MM.1S (cell line): ENCODE measurements at regions not wholly inside any gene's neighbourhood (a gene's known extent, or its start where the extent isn't known, plus 50 kb on each side); places are given as distances from the start of the nearest gene placed in this dataset.
"Not testable (repeated sequence)": the region's sequence is repeated elsewhere in the genome, so short reads cannot be mapped to it uniquely, and the experiment has no call there.

Source experiments
- DNase-seq: peaks from one replicate; pipeline ENCODE4 v3.0.0-alpha.2; 2015
- H2AFZ ChIP-seq: fragments of 300-600 bp; sonication (generic); 2 replicates; pipeline ENCODE4 v1.6.0; 2016; ENCODE audit warnings: antibody characterized with exemption, low read length
- H3F3A ChIP-seq: fragments of 300-600 bp; sonication (generic); 2 replicates; pipeline ENCODE4 v1.6.1; 2016; ENCODE audit warnings: mild to moderate bottlenecking, antibody characterized with exemption, low read length, moderate library complexity, mixed read lengths; ENCODE audit not compliant: insufficient read depth
- H3K27ac ChIP-seq: fragments of 300-600 bp; sonication (generic); 2 replicates; pipeline ENCODE4 v1.5.1; 2016; ENCODE audit warnings: mild to moderate bottlenecking, low read length
- H3K27me3 ChIP-seq: fragments of 300-600 bp; sonication (generic); replicated peaks from 2 replicates; pipeline ENCODE4 v1.6.0; 2016; ENCODE audit warnings: low read length; ENCODE audit not compliant: insufficient read depth
- H3K36me3 ChIP-seq: fragments of 300-600 bp; sonication (generic); replicated peaks from 2 replicates; pipeline ENCODE4 v1.6.1; 2016; ENCODE audit warnings: mild to moderate bottlenecking, low read length, mixed read lengths; ENCODE audit not compliant: insufficient read depth
- H3K4me1 ChIP-seq: fragments of 300-600 bp; sonication (generic); 2 replicates; pipeline ENCODE4 v1.6.1; 2016; ENCODE audit warnings: low read length, mixed read lengths
- H3K4me2 ChIP-seq: fragments of 300-600 bp; sonication (generic); 2 replicates; pipeline ENCODE4 v1.6.0; 2016; ENCODE audit warnings: low read depth, low read length
- H3K4me3 ChIP-seq: fragments of 300-600 bp; sonication (generic); 2 replicates; pipeline ENCODE4 v1.5.1; 2016; ENCODE audit warnings: low read length, mixed read lengths
- H3K79me2 ChIP-seq: fragments of 300-600 bp; sonication (generic); 2 replicates; pipeline ENCODE4 v1.6.1; 2016; ENCODE audit warnings: mixed run types, low read length, mixed read lengths
- H3K9ac ChIP-seq: fragments of 300-600 bp; sonication (generic); 2 replicates; pipeline ENCODE4 v1.6.1; 2016; ENCODE audit warnings: low read length, mixed read lengths
- H3K9me2 ChIP-seq: fragments of 300-600 bp; sonication (generic); replicated peaks from 2 replicates; pipeline ENCODE4 v1.6.1; 2016; ENCODE audit warnings: mild to moderate bottlenecking, low read length, mixed read lengths; ENCODE audit not compliant: insufficient read depth
- H3K9me3 ChIP-seq: fragments of 300-600 bp; sonication (generic); replicated peaks from 2 replicates; pipeline ENCODE4 v1.6.1; 2016; ENCODE audit warnings: mild to moderate bottlenecking, low read length, mixed read lengths; ENCODE audit not compliant: insufficient read depth
- H4K20me1 ChIP-seq: fragments of 300-600 bp; sonication (generic); 2 replicates; pipeline ENCODE4 v1.6.1; 2016; ENCODE audit warnings: mild to moderate bottlenecking, low read length, moderate library complexity, mixed read lengths; ENCODE audit not compliant: insufficient read depth
- CTCF ChIP-seq: fragments of 300-600 bp; sonication (generic); IDR thresholded peaks from 2 replicates; pipeline ENCODE4 v1.5.1; 2016; ENCODE audit warnings: antibody characterized with exemption, low read length, mixed read lengths
- EZH2 ChIP-seq: fragments of 300-600 bp; sonication (generic); optimal IDR thresholded peaks from 2 replicates; pipeline ENCODE3; 2017; ENCODE audit warnings: low read depth, mild to moderate bottlenecking, antibody characterized with exemption, low read length, mixed read lengths
- EZH2phosphoT487 ChIP-seq: fragments of 300-600 bp; sonication (generic); IDR thresholded peaks from 2 replicates; pipeline ENCODE4 v1.6.1; 2018; ENCODE audit warnings: antibody characterized with exemption, low read length

GRCh38 chr5:34555699-34556508 lies 100.2 kb upstream of the RAI14 start:
- no peaks in the 10 kb centered on the region for H4K20me1 ChIP-seq
- H3K4me3 ChIP-seq = no peak overlapping the region
- no peaks in the 10 kb centered on the region for H3F3A ChIP-seq
- no peaks in the 10 kb centered on the region for H3K9me2 ChIP-seq
- no peak overlapping the region for H3K27ac ChIP-seq
- H3K27me3 ChIP-seq = no peaks in the 10 kb centered on the region
- no peak for DNase-seq
- no peak overlapping the region for H3K4me2 ChIP-seq
- no peaks in the 10 kb centered on the region for H3K9me3 ChIP-seq
- H3K36me3 ChIP-seq = no peaks in the 10 kb centered on the region
- H3K4me1 ChIP-seq = no peaks in the 10 kb centered on the region
- H3K79me2 ChIP-seq = no peaks in the 10 kb centered on the region
- TF ChIP-seq EZH2 = no peak
- no peak for TF ChIP-seq CTCF
- no peak for TF ChIP-seq EZH2phosphoT487
- H2AFZ ChIP-seq = no peak overlapping the region
- no peak overlapping the region for H3K9ac ChIP-seq

GRCh38 chr5:34556509-34556782 lies 99.7 kb upstream of the RAI14 start:
- Histone ChIP-seq H3K27me3 (no peaks in the 10 kb centered on the region), H3K4me1 (no peaks in the 10 kb centered on the region), H3K9ac (no peak overlapping the region), H3K27ac (no peak overlapping the region), H3K4me3 (no peak overlapping the region), H3K4me2 (no peak overlapping the region), H3K79me2 (no peaks in the 10 kb centered on the region), H3K9me3 (no peaks in the 10 kb centered on the region), H3F3A (no peaks in the 10 kb centered on the region), H3K36me3 (no peaks in the 10 kb centered on the region), H3K9me2 (no peaks in the 10 kb centered on the region), H2AFZ (no peak overlapping the region), H4K20me1 (no peaks in the 10 kb centered on the region)
- DNase-seq = no peak
- TF ChIP-seq CTCF (no peak), EZH2phosphoT487 (no peak), EZH2 (no peak)

DNA sequence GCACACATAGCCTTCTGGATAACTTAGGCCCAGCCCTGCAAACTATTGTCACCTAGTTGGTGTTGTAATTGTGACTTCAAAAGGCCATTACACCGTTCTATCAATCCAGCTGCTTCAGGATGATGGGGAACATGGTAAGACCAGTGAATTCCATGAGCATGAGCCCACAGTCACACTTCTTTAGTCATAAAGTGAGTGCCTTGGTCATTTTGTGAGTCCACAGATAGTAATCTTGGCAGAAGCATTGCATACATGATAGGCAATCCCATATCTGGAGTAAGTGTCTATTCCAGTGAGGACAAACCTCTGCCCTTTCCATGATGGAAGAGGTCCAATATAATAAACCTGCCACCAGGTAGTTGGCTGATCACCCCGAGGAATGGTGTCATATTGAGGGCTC lies 94.5 kb upstream of the RAI14 start:
- H3F3A ChIP-seq, H3K9me2 ChIP-seq, H3K4me3 ChIP-seq, H3K36me3 ChIP-seq, DNase-seq, H3K9ac ChIP-seq, H3K4me1 ChIP-seq, H3K4me2 ChIP-seq, H4K20me1 ChIP-seq, H3K27me3 ChIP-seq, H3K9me3 ChIP-seq, H2AFZ ChIP-seq, H3K27ac ChIP-seq, H3K79me2 ChIP-seq: not testable (repeated sequence)

DNA sequence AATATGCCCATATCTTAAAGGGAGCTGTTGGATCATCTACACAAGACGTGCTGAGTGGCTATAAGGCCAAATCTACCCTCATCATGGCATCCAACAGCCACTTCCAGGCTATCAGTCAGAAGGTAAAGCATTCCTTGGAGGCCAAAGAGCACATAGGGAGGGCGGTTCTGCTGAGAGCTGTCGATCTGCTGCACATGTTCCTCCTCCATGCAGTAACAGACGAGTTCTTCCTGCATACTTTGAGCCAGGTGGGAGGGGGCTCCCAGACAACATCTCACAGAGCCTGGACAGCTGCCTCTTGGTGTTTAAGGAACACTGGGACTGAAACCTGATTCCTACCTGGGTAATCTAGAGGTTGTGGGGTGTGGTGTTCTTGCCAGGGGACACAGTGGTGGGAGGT lies 93.3 kb upstream of the RAI14 start:
- Histone ChIP-seq H3K27me3 (no peaks in the 10 kb centered on the region), H4K20me1 (no peaks in the 10 kb centered on the region), H3F3A (no peaks in the 10 kb centered on the region), H3K4me3 (no peak overlapping the region), H3K9me2 (no peaks in the 10 kb centered on the region), H3K4me2 (no peak overlapping the region), H3K9me3 (no peaks in the 10 kb centered on the region), H3K79me2 (no peaks in the 10 kb centered on the region), H3K27ac (no peak overlapping the region), H2AFZ (no peak overlapping the region), H3K36me3 (no peaks in the 10 kb centered on the region), H3K4me1 (no peaks in the 10 kb centered on the region), H3K9ac (no peak overlapping the region)
- DNase-seq = no peak
- TF ChIP-seq EZH2phosphoT487 (no peak), EZH2 (no peak), CTCF (no peak)
